EL (cell line): ENCODE measurements at regions not wholly inside any gene's neighbourhood (a gene's known extent, or its start where the extent isn't known, plus 50 kb on each side); places are given as distances from the start of the nearest gene placed in this dataset.

Experiments
- DNase-seq: peaks from one replicate; pipeline ENCODE4 v3.0.0-alpha.2; 2016

DNA sequence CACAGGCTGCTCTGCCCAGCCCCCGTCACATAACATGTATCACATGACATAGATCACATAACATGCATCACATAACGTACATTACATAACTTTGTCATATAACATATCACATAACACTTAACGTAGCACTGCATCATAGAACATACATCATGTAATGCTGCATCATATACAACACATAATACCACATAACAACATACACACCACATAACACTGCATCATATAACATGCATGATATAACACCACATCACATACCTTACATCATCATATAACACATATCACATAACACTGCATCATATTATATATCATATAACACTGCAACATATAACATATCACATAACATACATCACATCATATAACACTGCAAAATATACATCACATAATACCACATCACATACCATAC, 83.8 kb downstream of the AXIN2 start:
- DNase-seq, result no peak

DNA sequence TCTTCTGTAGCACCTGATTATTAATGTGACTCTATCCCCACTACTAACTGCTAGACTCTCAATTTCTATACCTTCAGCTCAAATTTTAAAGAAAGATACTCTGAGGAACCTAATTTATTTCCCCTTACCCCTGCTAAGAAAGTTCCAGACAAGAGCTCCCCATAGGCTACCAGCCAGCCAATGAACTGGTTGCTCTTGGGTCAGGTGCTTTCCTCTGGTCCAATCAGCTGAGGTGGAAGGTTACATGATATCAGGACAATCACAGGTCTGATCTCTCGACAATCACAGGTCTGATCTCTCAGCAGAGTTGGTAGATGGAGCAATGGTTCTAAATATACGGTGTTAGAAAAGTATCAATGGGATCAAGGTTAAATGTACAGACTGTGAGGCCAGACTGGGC, 86.8 kb downstream of the AXIN2 start:
- DNase-seq, result no peak

DNA sequence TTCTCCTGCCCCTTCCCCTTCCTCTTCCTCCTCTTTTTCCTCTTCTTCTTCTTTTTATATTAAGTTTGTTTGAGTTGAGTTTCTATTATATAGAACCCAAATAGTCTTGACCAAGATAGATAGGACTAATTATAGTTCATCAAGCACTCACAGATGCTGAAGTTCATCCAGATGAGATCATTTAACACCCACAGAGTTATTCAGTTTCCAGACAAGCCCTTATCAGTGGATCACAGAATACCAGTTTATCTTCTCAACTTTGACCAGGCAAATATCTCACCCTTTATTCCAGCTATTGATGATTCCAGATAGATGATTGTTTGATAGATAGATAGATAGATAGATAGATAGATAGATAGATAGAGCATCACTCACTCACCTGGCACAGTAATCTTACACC, 87.5 kb downstream of the AXIN2 start:
- no peak for DNase-seq

DNA sequence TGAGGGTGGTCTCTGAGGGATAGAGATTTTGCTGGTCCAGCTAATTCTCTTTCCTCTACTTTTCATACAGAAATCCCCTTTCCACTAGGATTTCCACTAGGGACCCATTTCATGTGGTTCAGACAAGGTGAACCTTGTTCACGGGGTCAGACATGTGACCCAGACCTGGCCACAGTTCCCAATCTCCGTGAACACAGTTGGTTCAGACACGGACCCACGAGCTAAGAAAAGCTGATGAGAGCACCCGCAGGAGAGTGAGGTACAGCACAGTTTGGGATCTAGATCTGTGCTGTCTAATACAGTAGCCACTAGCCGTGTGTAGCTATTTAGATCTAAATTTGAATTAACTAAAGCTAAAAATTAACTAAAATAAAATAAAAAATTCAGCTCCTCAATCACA, 88.1 kb downstream of the AXIN2 start:
- DNase-seq, result no peak

DNA sequence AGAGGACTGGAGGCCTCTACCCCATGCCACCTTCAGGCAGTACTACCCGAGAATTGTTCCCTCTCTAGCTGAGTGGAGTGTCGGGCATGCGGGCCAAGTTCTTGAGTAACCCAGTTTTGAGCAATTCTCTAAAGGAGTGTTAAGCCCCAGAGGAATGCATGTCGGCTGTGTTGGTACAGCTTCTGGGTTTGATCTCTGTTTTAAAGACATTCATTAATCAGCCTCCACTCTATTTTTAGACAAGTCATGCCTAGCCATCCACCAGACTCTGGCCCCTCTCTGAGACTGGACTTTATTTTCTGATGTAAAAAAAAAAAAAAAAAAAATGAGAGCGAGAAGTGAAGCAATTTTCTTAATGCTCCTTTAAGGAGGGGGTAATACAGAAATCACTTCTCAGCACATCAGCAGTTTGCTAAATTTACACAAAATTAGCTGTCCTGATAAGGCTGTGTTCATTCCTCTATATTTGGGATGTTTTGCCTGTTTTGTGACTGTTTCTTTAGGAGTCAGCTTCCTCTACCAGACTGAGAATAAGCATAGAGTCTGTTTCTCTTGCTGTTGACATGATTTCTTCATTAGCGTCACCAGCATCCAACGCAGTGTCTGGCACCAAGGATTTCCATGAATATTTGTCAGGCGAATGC, 88.7 kb downstream of the AXIN2 start:
- DNase-seq, result no peak

DNA sequence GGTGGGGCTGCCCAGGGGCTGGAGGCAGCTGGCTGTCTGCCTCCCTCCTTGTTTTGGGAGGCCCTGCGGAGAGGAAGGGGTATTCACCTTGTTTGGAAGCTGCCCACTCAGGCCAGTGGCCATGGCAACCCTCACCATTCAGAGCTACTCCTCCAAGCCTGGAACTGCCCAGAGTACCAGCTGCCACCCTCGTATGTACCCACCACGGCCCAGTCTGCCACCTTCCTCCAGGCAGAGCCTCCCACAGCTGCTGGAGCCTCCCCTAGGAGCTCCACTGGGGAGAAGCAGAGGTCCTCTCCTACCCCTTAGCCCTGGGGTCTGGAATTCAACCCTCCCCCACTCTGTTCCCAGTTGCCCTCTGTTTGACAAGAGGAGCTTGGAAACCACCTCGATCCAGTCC, 90.7 kb downstream of the AXIN2 start:
- no peak for DNase-seq

DNA sequence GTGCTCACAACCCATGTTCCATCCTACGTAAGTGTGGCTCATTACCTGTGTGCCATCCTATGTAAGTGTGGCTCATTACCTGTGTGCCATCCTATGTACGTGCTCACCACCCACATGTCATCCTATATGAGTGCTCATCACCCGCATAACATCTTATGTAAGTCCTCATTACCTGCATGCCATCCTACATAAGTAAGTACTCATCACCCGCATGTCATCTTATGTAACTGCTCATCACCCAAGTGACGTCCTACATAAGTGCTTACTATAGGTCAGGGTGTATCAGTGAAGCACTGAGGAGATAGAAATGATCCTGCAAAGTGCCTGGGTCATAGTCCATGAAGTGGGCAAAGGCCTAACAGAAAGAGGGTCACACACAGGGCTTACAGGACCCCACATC, 93.1 kb downstream of the AXIN2 start:
- DNase-seq, result no peak

DNA sequence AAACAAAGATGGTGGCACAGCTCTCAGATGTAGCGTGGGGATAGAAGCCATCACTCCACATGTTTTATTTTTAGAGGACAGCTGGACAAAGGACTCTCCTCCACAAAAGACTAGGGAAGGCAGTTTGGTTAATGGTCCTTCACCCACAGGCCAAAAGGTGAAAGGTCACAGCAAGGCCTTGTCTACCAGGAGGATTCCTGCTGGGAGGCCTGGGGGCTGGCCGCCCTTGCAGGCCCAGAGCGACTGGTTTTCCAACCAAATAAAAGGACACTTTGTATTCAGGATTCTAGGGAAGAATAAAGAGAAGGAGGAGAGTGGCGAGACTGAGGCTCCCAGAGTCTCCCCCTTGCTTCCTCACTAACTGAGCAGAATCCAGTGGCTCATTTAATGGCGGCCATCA, 94.3 kb downstream of the AXIN2 start:
- DNase-seq, result no peak

DNA sequence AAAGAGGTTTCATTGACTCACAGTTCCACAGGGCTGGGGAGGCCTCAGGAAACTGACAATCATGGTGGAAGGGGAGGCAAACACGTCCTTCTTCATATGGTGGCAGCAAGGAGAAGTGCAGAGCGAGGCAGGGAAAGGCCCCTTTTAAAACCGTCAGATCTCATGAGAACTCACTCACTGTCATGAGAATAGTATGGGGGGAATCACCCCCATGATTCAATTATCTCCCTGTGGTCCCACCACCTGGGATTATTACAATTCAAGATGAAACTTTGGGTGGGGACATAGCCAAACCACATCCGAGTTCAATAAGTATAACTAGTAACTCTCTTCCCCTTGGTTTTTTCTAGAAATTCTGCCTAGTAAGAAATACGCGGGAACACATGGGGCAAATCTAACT, 94.9 kb downstream of the AXIN2 start:
- no peak for DNase-seq

DNA sequence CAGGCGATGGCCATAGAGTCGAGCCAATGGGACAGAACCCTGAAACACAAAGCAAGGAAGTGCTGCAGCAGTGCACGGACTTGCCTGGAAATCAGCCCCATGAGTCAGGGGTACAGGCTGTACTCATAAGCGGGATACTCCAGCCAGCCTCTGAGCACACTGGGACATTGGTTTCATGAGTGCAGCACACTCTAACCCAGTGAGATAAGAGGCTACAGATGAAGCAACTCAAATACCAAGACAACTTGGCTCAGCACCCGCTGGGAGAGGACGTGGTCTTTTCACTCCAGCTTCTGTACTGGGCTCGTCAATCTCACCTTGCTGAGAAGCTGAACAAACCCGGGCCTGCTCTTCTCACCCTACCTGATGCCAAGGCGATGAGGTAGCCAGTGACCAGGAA, 98.2 kb downstream of the AXIN2 start:
- DNase-seq, result peak; percentile 24

DNA sequence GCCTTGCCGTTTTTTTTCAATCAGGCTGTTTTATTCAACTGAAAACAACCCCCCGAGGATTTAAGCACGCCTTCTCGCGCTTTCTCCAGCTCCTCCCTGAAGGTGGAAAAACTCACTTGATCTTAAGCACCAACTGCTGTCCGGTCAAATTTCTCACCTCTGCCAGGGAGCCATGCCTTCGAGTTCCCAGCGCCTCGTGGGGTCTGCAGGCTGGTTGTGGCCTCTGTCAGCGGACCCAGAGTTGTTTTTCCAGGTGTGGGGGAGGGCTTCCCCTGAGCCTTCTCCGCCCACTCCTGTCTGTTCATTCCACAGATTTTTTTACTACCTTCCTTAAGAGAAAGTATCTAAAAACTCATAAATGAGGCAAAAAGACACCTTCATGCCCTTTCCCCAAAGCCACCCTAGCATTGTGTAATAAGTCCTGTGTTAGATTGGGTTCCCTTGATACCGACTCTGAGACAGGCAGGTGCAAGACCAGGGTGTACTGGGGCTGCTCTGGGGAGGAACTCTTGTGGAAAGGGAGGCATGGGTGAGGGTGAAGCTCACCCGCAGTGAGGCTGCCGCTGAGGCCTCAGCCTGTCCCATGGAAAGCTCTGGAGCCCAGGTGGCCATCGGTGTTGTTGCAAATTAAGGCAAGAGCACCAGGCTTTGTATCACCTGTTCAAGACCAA, 101.6 kb downstream of the AXIN2 start:
- no peak for DNase-seq

DNA sequence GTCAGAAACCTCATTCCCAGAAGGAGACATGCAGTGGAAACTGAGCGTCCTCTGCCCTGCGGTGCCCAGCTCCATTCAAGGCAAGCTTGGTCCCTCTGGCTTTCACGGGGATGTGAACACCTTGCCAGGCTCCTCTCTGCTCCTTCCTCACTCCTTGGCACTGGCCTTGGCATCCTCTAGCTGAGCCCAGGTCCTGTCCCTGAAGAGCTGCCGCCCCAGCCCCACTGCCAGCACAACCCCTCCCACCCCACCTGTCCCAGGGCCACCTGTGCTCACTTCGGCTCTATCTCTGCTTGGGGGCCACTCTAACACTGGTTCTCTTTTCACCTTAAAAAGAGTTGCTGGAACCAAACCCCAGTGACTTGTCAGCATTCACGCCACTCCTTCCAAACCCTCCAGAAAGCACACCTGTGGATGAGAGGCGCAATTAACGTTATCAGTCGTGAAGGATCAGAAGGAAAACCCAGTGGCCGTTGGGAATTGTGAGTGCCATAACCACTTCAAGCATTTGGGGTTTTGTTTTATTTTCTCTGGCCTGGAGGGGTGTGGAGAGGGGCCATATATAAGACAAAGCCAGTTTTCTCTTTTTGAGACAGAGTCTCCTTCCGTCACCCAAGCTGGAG, 103.7 kb downstream of the AXIN2 start:
- no peak for DNase-seq

DNA sequence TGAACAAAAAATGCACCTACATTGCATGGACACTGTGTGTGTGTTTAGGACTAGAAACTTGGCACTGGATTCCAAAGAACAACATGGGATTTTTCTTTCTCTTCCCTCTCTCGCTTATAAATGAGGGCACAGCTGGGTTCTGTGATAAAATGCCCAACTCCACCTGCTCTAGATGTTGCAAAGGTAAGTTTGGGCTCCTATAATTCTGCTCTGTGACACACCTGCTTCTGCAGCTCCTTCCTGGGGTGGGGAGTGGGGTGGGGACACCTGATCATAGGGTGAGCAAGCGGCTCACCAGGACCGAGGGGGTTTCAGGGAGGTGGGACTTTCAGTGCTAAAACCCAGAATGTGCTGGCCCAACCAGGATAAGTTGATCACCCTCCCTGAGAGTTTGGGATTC, 104.3 kb downstream of the AXIN2 start:
- DNase-seq, result no peak

DNA sequence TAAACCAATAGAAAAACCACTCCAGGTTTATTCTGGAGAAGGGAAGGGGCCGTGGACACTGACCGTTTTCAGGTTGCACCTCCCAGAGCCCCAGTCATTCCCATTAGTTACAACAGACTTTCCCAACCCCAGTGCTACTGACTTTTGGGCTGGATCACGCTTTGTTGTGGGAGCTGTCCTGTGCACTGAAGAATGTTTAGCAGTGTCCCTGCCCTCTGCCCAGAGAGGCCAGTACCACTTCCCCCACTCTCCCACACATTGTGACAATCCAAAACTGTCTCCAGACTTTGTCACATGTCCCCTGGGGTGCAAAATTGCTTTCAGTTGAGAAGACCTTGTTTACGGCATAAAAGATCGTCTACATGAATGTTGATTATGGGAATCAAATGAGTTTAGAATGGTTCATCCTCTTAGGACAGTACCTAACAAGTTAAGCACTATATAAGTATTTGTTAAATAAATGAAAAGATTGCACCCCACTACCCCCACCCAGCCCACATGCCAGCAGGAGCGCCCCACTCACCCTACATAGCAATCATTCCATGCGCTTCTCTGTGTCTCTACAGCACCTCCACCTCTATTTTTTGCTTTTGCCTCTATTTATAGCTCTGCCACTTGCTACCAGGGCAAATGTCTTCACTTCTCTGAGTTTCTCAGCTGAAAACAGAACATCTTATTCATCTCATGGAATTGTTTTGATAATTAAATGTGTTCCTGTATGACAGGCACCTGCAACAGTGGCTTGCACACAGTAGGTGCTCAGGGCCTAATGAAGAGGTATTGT, 104.9 kb downstream of the AXIN2 start:
- no peak for DNase-seq

DNA sequence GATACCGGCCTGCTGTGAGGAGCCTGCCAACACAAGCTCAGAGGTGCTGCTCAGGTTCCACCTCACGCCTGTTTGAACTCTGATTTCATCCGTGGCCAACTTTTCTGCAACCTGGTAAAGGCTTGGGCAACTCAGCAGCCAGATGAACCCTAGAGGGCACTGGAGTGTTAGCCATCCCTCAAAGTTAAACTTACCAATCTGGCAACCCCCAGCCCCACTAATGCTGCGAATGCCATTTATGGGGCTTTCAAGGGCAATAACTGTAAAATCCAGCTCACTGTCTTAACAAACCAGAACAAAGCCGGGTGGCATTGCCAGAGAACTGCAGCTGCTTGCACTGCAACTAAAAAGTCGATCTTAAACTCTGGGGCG, 105.5 kb downstream of the AXIN2 start:
- DNase-seq, result no peak

DNA sequence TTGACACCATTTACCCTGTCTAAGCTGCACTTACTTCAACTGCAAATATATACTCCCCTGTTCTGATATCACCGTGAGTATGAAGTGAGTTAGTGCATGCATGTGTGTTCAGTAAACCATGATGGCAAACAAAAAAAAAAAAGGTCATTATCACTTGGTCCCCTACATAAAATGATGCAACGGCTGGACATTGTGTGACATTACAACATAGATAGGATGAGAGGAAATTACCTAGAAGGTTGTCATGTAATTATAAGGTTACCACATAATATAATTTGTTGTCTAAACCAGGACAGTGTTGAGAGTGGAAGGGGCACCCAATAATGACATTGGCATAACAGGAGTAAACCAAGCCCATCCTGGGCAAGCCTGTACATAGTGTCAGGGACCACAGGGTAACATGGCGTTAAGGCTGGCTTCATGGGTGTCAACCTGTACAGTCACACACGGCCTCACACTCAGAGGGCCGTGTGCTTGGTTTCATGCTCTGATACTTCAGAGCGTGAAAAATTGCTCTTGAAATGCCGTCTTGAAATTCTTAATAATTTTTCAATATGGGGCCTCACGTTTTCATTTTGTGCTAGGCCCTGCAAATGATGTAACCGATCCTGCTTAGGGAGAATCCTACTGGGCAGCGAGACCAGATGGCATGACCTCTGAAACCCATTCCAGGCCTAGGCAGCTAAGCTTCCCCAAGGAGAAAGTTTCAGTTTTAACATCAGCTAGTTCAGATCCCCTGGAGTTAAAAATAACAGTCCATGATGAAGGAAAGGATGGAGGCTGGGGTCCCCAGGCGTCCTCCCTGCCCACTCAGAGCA, 106.1 kb downstream of the AXIN2 start:
- no peak for DNase-seq

DNA sequence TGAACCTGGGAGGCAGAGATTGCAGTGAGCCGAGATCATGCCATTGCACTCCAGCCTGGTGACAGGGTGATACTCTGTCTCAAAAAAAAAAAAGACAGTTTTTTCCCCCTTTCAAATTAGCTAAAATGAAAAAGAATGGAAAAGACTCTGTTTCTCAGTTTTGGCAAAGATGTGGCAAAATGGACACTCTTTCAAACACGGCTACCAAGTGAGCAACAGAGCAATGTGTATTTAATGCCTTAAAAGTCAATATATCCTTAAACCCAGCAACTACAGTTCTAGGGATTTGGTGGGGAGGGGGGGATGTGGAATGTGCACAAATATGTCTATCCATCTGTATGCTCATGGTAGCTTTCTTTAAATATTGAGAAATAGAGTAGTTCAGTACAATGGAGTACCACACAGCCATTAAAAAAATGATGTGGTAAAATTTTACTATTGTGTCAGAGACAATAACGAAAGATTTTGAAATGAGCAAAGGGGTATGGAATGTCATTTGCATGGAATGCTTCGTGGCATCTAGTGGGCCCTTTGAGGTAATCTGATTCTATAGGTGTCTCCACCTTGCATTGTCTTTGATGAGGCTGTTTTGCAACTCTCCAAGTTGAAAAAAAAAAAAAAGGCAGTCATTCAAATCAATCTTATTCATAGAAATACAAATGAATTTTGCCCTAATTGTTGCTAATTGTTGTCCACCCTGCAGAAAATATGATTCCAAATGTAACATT, 108.1 kb downstream of the AXIN2 start:
- no peak for DNase-seq

DNA sequence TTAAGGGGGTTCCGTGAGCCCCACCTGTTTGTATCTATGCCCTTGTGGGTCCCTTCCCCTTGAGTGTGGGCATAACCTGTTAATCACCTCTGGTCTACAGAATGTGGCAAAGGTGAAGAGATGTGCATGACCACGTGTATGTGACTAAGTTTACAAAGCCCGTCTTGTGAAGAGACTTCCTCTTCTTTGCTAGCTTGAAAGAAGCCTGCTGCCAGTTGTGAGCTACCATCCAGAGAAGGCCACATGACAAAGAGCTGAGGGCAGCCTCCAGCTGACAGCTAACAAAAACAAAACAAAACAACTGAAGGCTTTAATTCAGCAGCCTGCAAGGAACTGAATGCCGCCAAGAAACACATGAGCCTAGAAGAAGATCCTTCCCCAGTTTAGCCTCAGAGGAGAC, 112.0 kb downstream of the AXIN2 start:
- DNase-seq, result no peak

DNA sequence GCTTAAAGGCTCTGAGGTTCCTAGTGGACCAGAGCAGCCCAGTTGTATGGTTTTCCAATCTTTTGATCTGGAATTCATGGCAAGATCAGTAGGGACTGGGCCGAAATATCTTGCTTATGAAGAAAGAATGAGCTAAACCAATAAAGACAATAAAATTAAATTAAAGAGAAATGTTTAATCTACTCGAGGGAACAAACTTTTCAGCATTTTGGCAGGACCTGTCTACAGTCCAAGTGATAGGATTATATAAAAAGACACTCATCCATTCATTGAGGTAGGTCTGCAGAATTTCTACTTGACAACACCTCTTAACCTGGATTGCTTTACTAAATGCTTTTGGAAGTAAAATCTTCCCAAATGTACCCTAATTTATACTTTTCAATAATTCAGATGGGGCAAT, 113.6 kb downstream of the AXIN2 start:
- no peak for DNase-seq

DNA sequence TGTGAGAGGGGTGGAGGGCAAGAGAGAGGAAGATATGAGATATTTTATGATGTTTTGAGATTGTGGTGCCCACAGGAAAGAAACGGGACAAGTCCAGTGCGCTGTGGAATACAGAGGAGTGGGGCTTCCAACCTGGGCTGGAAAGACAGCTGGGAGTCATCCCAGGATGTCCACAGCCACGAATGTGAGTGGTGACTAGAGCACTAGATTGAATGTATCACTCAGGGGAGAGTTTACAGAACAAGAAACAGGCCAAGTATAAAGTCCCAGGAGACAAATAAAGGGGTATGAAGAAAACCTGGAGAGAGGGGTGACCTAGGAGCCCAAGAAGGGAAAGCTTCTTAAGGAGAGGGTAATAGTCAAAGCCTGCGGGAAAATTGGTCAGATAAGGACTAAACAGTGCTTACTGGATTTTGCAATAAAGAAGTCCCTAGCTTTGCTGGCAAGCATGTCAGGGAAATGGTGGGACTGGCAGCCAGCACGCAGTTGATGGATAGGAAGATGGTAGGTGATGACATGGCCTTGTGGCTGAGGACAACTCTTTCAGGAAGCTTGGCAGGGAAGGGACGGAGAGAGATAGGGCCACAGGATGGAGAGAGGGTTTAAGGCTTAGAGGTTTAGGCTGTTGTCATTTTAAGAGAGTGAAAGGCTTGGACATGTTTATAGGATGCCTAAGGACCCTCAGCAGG, 114.5 kb downstream of the AXIN2 start:
- no peak for DNase-seq

DNA sequence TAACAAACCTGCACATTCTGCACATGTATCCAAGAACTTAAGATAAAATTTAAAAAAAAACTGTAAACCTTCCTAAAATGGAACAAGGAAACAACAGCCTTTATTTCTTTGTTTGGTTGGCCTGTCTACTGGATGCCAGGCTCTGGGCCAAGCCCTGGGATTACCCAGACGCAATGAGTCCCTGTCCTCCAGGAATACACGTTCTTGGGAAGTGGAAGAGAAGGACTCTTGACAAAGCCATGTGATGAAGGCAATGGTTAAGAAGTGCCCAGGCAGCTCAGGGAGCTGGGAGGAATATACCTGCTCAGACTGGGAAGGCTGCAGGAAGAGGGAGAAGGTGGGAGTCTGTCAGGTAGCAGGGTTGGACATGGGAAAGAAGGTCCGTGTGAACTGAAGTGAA, 115.4 kb downstream of the AXIN2 start:
- no peak for DNase-seq

DNA sequence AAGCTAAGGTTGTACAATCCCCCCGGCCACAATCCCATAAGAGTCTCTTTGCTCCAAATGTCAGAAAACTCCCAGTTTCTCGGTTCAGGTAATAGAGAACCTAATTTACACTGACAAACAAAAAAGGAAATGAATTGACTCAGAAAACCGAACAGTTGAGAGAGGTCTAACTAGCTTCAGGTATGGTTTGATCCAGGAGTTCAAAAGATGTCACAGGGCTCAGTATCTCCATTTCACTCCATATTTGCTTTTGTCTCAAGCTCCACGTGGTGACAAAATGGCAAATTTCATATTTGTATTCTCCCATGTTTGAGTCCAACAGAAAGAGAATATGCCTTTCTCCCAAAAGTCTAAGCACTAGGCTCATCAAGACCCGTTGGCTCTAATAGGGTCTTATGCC, 117.4 kb downstream of the AXIN2 start:
- no peak for DNase-seq
